Ishikawa (cell line): ENCODE measurements at regions not wholly inside any gene's neighbourhood (a gene's known extent, or its start where the extent isn't known, plus 50 kb on each side); places are given as distances from the start of the nearest gene placed in this dataset.

ENCODE experiments used
- CEBPB ChIP-seq: IDR thresholded peaks from 2 replicates; pipeline ENCODE4 v1.6.1; 2012
- CREB1 ChIP-seq: IDR thresholded peaks from 2 replicates; pipeline ENCODE4 v1.6.1; 2012; ENCODE audit warnings: low read depth
- EGR1 ChIP-seq: IDR thresholded peaks from 2 replicates; pipeline ENCODE4 v1.6.1; 2012
- EP300 ChIP-seq: IDR thresholded peaks from 2 replicates; pipeline ENCODE4 v1.6.1; 2012; ENCODE audit warnings: borderline replicate concordance
- FOXM1 ChIP-seq: IDR thresholded peaks from 2 replicates; pipeline ENCODE4 v1.6.1; 2012; ENCODE audit warnings: low read depth, borderline replicate concordance
- NFIC ChIP-seq: IDR thresholded peaks from 2 replicates; pipeline ENCODE4 v1.6.1; 2012
- RAD21 ChIP-seq: IDR thresholded peaks from 2 replicates; pipeline ENCODE4 v1.6.1; 2012; ENCODE audit warnings: low read depth
- TAF1 ChIP-seq: IDR thresholded peaks from 2 replicates; pipeline ENCODE4 v1.6.1; 2012; ENCODE audit warnings: low read depth, mild to moderate bottlenecking
- TCF12 ChIP-seq: IDR thresholded peaks from 2 replicates; pipeline ENCODE4 v1.6.1; 2012; ENCODE audit warnings: low read depth
- TEAD4 ChIP-seq: IDR thresholded peaks from 2 replicates; pipeline ENCODE4 v1.6.1; 2012
- USF1 ChIP-seq: IDR thresholded peaks from 2 replicates; pipeline ENCODE4 v1.6.1; 2012
- YY1 ChIP-seq: IDR thresholded peaks from 2 replicates; pipeline ENCODE4 v1.6.1; 2012; ENCODE audit warnings: low read depth
- ZBTB7A ChIP-seq: IDR thresholded peaks from 2 replicates; pipeline ENCODE4 v1.6.1; 2012; ENCODE audit warnings: low read depth
- TF ChIP-seq, protein P1 (sequence below): IDR thresholded peaks from 2 replicates; pipeline ENCODE4 v1.6.1; 2012; ENCODE audit warnings: low read depth, mild to moderate bottlenecking
- TF ChIP-seq, protein P2 (sequence below): IDR thresholded peaks from 2 replicates; pipeline ENCODE4 v1.6.1; 2012

GRCh38 chr10:59016043-59016442 is 160.4 kb upstream of the PHYHIPL start:
- TF ChIP-seq, protein P1, sequence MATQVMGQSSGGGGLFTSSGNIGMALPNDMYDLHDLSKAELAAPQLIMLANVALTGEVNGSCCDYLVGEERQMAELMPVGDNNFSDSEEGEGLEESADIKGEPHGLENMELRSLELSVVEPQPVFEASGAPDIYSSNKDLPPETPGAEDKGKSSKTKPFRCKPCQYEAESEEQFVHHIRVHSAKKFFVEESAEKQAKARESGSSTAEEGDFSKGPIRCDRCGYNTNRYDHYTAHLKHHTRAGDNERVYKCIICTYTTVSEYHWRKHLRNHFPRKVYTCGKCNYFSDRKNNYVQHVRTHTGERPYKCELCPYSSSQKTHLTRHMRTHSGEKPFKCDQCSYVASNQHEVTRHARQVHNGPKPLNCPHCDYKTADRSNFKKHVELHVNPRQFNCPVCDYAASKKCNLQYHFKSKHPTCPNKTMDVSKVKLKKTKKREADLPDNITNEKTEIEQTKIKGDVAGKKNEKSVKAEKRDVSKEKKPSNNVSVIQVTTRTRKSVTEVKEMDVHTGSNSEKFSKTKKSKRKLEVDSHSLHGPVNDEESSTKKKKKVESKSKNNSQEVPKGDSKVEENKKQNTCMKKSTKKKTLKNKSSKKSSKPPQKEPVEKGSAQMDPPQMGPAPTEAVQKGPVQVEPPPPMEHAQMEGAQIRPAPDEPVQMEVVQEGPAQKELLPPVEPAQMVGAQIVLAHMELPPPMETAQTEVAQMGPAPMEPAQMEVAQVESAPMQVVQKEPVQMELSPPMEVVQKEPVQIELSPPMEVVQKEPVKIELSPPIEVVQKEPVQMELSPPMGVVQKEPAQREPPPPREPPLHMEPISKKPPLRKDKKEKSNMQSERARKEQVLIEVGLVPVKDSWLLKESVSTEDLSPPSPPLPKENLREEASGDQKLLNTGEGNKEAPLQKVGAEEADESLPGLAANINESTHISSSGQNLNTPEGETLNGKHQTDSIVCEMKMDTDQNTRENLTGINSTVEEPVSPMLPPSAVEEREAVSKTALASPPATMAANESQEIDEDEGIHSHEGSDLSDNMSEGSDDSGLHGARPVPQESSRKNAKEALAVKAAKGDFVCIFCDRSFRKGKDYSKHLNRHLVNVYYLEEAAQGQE, result no peak
- TF ChIP-seq TCF12 (no peak), EGR1 (no peak), TAF1 (no peak), TEAD4 (no peak), CEBPB (no peak)

DNA sequence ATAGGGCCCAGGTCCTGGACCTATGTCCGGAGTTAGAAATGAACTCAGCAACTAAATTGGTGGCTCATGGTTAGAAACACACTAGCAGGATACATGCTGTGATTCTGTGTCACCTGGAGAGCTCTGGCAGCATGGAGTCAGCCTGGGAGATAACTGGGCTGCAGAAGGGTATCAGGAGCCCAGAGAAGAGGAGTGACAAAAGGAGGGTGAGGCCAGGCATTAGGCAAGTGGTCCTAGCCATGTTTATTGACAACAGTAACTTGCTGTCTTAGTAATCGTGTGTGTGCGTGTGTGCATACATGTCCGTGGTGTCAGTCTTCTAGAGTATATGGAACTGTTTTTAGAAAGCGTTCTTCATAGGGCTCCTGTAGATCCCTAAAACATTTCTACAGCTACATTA is 157.5 kb upstream of the PHYHIPL start:
- TF ChIP-seq EGR1 (no peak), TAF1 (no peak), NFIC (no peak), CREB1 (no peak), TCF12 (no peak), FOXM1 (no peak)
- TF ChIP-seq, protein P2, sequence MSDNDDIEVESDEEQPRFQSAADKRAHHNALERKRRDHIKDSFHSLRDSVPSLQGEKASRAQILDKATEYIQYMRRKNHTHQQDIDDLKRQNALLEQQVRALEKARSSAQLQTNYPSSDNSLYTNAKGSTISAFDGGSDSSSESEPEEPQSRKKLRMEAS, result no peak

DNA sequence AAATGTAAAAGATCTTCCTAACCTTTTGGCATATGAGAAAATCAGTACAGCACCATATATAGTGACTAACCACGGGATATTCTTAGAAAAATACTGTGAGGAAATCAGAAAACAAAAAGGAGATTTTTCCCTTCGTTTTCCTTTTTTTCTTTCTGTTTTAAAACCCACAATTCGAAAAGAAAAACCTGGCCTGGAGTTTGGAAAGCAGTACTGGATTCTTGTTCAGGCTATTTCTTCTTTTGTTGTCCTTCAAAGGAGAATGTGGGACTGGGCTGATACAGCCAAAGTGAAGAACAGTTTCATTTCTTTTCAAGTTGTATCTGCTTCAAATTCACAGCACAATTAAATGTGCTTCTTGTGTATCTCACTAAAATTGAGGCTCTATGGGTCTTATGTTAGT is 156.8 kb upstream of the PHYHIPL start:
- TF ChIP-seq EGR1 (no peak), YY1 (no peak), NFIC (no peak), ZBTB7A (no peak), EP300 (no peak), CEBPB (no peak), TAF1 (no peak), RAD21 (no peak), CREB1 (no peak), USF1 (no peak), FOXM1 (no peak), TCF12 (no peak)
- TF ChIP-seq, protein P2, result no peak
- TF ChIP-seq, protein P1, result no peak

DNA sequence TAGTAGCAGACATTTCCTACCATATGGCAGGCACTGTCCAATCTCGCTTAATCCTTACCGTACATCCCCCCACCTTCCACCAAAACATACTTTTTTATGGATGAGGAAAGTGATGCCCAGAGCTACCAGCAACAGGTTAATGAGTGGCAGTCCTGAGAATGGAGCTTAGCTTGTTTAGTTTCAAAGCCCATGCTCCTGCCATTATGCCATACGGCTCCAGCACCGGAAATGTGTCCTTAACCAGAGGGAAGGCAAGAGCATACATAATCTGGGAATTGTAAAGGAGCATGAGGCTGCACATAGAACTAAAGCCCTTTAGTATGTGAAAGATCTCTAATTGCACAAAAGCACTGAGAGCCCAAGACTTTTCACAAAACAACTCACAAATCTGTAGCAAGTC is 155.9 kb upstream of the PHYHIPL start:
- no peak for TF ChIP-seq EGR1
- no peak for TF ChIP-seq TAF1
- TF ChIP-seq TEAD4, result no peak
- TF ChIP-seq CREB1, result no peak

DNA sequence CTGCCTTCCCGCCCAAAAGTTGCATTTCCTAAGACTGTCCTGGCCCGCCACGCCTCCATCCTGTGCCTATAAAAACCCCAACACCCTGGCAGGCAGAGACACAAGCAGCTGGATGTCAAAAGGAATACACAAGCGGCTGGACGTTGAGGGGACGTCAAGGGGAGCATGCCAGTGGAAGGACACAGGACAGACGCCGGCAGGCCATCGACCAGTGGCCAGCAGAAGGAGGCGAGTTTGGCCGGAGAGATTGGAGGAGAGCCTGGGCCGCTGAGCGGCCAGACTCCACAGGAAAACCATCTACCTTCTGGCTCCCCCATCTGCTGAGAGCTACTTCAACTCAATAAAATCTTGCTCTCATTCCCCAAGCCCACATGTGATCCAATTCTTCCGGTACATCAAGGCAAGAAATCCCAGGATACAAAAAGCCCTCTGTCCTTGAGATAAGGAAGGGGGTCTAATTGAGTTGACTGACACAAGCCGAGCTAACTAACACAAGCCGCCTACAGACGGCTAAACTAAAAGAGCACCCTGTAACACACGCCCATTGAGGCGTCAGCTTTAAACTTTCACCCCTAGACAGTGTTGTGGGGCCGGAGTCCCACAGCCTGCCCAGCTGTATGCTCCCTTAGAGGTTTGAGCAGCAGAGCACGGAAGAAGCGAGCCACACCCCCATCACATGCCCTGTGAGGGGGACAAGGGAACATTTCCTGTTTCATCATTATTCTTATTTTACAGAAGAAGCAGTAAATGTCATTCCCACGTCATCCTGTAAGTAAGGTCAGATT is 150.3 kb upstream of the PHYHIPL start:
- TF ChIP-seq TCF12 (no peak), RAD21 (no peak), TAF1 (no peak), CEBPB (no peak), EGR1 (no peak), YY1 (no peak), FOXM1 (no peak), NFIC (no peak), EP300 (no peak), ZBTB7A (no peak), CREB1 (no peak), TEAD4 (no peak), USF1 (no peak)
- TF ChIP-seq, protein P1, result no peak
- TF ChIP-seq, protein P2, result no peak
